SK-N-SH treated with all-trans-retinoic acid at 6 μM for 48 hours (cell line): ENCODE measurements at regions not wholly inside any gene's neighbourhood (a gene's known extent, or its start where the extent isn't known, plus 50 kb on each side); places are given as distances from the start of the nearest gene placed in this dataset.

Experiments
- ATAC-seq: fragments of 200-7000 bp; cut with Tn5 transposase; 3 replicates; pipeline ENCODE4 v1.9.1; 2020; ENCODE audit warnings: mild to moderate bottlenecking, moderate library complexity
- ARNTL ChIP-seq: fragments of 450-650 bp; formaldehyde crosslinking; IDR thresholded peaks from 2 replicates; pipeline ENCODE4 v1.5.0; 2020; ENCODE audit warnings: low read depth, mild to moderate bottlenecking, moderate library complexity, borderline replicate concordance
- BACH2 ChIP-seq: fragments of 250-450 bp; sonication (Bioruptor Pico); IDR thresholded peaks from 2 replicates; pipeline ENCODE4 v1.9.0; 2021; ENCODE audit warnings: mild to moderate bottlenecking, borderline replicate concordance
- CSDC2 ChIP-seq: fragments of 250-450 bp; sonication (Bioruptor Pico); IDR thresholded peaks from 2 replicates; pipeline ENCODE4 v1.5.0; 2020; ENCODE audit warnings: mild to moderate bottlenecking, moderate library complexity
- ESRRG ChIP-seq: fragments of 250-450 bp; sonication (Bioruptor Pico); IDR thresholded peaks from 2 replicates; pipeline ENCODE4 v1.6.1; 2021; ENCODE audit warnings: mild to moderate bottlenecking
- GLIS3 ChIP-seq: fragments of 250-450 bp; sonication (Bioruptor Pico); IDR thresholded peaks from 2 replicates; pipeline ENCODE4 v1.5.0; 2020; ENCODE audit warnings: mild to moderate bottlenecking, moderate library complexity
- ISL1 ChIP-seq: fragments of 250-450 bp; sonication (Bioruptor Pico); IDR thresholded peaks from 2 replicates; pipeline ENCODE4 v2.1.2; 2022; ENCODE audit warnings: mild to moderate bottlenecking, moderate library complexity
- OSR1 ChIP-seq: fragments of 250-450 bp; sonication (Bioruptor Pico); IDR thresholded peaks from 2 replicates; pipeline ENCODE4 v1.8.0; 2022; ENCODE audit warnings: moderate library complexity, mild to moderate bottlenecking, inconsistent platforms
- PPARA ChIP-seq: fragments of 250-450 bp; sonication (Bioruptor Pico); IDR thresholded peaks from 2 replicates; pipeline ENCODE4 v1.5.0; 2020; ENCODE audit warnings: mild to moderate bottlenecking, borderline replicate concordance
- RARB ChIP-seq: fragments of 250-450 bp; sonication (Bioruptor Pico); IDR thresholded peaks from 2 replicates; pipeline ENCODE4 v1.8.0; 2021; ENCODE audit warnings: mild to moderate bottlenecking, moderate library complexity
- SNAI2 ChIP-seq: fragments of 250-450 bp; sonication (Bioruptor Pico); IDR thresholded peaks from 2 replicates; pipeline ENCODE4 v1.5.0; 2020; ENCODE audit warnings: mild to moderate bottlenecking, moderate library complexity
- TCF4 ChIP-seq: fragments of 250-450 bp; sonication (Bioruptor Pico); IDR thresholded peaks from 2 replicates; pipeline ENCODE4 v1.8.0; 2021; ENCODE audit warnings: mild to moderate bottlenecking, moderate library complexity, borderline replicate concordance
- TOX ChIP-seq: fragments of 250-450 bp; sonication (Bioruptor Pico); IDR thresholded peaks from 2 replicates; pipeline ENCODE4 v1.8.0; 2021; ENCODE audit warnings: mild to moderate bottlenecking, moderate library complexity, borderline replicate concordance
- ZC3H10 ChIP-seq: fragments of 250-450 bp; sonication (Bioruptor Pico); IDR thresholded peaks from 2 replicates; pipeline ENCODE4 v1.5.1; 2021; ENCODE audit warnings: mild to moderate bottlenecking, moderate library complexity
- ZFP30 ChIP-seq: fragments of 450-650 bp; formaldehyde crosslinking; IDR thresholded peaks from 2 replicates; pipeline ENCODE4 v1.5.0; 2022; ENCODE audit warnings: mild to moderate bottlenecking, moderate library complexity
- ZNF565 ChIP-seq: fragments of 450-650 bp; formaldehyde crosslinking; conservative IDR thresholded peaks from 2 replicates; pipeline ENCODE4 v1.5.0; 2020; ENCODE audit warnings: low read depth, mild to moderate bottlenecking, moderate library complexity
- ZNF70 ChIP-seq: fragments of 450-650 bp; formaldehyde crosslinking; IDR thresholded peaks from 2 replicates; pipeline ENCODE4 v1.5.0; 2020; ENCODE audit warnings: mild to moderate bottlenecking, moderate library complexity
- TF ChIP-seq, protein P1 (sequence below): fragments of 250-450 bp; sonication (Bioruptor Pico); IDR thresholded peaks from 2 replicates; pipeline ENCODE4 v1.5.1; 2020; ENCODE audit warnings: low read depth, mild to moderate bottlenecking, moderate library complexity
- TF ChIP-seq, protein P2 (sequence below): fragments of 250-450 bp; sonication (Bioruptor Pico); IDR thresholded peaks from 2 replicates; pipeline ENCODE4 v1.5.1; 2021; ENCODE audit warnings: mild to moderate bottlenecking, moderate library complexity
- TF ChIP-seq, protein P3 (sequence below): fragments of 250-450 bp; sonication (Bioruptor Pico); IDR thresholded peaks from 2 replicates; pipeline ENCODE4 v1.5.0; 2020; ENCODE audit warnings: mild to moderate bottlenecking, moderate library complexity
- TF ChIP-seq, protein P4 (sequence below): fragments of 250-450 bp; sonication (Bioruptor Pico); IDR thresholded peaks from 2 replicates; pipeline ENCODE4 v1.8.0; 2020; ENCODE audit warnings: mild to moderate bottlenecking, moderate library complexity, borderline replicate concordance
- TF ChIP-seq, protein P5 (sequence below): fragments of 250-450 bp; sonication (Bioruptor Pico); IDR thresholded peaks from 2 replicates; pipeline ENCODE4 v1.8.0; 2021; ENCODE audit warnings: low read depth, mild to moderate bottlenecking, moderate library complexity, borderline replicate concordance

DNA sequence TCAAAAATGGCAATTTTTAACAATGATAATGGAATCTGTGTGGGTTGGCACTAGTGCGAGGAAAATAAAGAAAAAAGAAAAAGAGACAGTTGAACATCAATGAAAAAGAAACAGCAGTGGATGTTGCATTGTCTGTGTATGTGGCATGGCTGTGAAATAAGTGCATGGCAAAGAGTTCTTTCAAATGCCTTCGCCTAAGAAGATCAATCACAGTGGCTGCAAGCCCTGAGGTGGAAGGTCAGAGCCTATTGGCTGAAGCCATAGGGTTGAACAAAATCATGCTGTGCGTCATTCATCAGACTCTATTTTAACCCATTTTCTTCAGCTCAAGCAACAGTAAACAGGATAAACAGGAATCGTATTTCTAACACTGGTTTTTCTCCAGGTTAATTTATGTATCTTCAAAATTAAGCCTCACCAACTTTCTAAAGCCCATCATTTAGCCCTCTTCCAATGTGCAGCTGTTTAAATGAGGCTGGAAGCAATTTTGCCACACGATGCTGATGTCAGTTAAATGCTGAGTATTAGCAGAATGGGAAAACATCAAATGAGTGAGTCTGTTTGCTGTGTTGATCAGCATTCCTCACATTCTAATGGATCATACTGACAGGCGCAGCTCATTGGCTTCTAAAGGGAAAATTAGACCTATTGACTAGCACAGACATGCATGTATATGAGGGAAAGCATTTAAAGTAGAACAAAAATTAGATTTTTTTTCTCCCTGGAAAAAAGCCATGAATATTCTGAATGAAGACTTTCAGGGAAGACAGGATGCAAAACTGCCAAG lies 955.9 kb upstream of the EYS start:
- no peak for ATAC-seq
- TF ChIP-seq ZNF70 (CRISPR knock-in tag) (no peak), OSR1 (CRISPR knock-in tag) (no peak), ESRRG (CRISPR knock-in tag) (no peak), GLIS3 (no peak), CSDC2 (CRISPR knock-in tag) (no peak)
- TF ChIP-seq, protein P1, sequence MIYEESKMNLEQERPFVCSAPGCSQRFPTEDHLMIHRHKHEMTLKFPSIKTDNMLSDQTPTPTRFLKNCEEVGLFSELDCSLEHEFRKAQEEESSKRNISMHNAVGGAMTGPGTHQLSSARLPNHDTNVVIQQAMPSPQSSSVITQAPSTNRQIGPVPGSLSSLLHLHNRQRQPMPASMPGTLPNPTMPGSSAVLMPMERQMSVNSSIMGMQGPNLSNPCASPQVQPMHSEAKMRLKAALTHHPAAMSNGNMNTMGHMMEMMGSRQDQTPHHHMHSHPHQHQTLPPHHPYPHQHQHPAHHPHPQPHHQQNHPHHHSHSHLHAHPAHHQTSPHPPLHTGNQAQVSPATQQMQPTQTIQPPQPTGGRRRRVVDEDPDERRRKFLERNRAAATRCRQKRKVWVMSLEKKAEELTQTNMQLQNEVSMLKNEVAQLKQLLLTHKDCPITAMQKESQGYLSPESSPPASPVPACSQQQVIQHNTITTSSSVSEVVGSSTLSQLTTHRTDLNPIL (CRISPR knock-in tag) = no peak
- TF ChIP-seq, protein P2, sequence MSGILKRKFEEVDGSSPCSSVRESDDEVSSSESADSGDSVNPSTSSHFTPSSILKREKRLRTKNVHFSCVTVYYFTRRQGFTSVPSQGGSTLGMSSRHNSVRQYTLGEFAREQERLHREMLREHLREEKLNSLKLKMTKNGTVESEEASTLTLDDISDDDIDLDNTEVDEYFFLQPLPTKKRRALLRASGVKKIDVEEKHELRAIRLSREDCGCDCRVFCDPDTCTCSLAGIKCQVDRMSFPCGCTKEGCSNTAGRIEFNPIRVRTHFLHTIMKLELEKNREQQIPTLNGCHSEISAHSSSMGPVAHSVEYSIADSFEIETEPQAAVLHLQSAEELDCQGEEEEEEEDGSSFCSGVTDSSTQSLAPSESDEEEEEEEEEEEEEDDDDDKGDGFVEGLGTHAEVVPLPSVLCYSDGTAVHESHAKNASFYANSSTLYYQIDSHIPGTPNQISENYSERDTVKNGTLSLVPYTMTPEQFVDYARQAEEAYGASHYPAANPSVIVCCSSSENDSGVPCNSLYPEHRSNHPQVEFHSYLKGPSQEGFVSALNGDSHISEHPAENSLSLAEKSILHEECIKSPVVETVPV (CRISPR knock-in tag) = no peak
- TF ChIP-seq, protein P3, sequence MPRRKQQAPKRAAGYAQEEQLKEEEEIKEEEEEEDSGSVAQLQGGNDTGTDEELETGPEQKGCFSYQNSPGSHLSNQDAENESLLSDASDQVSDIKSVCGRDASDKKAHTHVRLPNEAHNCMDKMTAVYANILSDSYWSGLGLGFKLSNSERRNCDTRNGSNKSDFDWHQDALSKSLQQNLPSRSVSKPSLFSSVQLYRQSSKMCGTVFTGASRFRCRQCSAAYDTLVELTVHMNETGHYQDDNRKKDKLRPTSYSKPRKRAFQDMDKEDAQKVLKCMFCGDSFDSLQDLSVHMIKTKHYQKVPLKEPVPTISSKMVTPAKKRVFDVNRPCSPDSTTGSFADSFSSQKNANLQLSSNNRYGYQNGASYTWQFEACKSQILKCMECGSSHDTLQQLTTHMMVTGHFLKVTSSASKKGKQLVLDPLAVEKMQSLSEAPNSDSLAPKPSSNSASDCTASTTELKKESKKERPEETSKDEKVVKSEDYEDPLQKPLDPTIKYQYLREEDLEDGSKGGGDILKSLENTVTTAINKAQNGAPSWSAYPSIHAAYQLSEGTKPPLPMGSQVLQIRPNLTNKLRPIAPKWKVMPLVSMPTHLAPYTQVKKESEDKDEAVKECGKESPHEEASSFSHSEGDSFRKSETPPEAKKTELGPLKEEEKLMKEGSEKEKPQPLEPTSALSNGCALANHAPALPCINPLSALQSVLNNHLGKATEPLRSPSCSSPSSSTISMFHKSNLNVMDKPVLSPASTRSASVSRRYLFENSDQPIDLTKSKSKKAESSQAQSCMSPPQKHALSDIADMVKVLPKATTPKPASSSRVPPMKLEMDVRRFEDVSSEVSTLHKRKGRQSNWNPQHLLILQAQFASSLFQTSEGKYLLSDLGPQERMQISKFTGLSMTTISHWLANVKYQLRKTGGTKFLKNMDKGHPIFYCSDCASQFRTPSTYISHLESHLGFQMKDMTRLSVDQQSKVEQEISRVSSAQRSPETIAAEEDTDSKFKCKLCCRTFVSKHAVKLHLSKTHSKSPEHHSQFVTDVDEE (CRISPR knock-in tag) = no peak

DNA sequence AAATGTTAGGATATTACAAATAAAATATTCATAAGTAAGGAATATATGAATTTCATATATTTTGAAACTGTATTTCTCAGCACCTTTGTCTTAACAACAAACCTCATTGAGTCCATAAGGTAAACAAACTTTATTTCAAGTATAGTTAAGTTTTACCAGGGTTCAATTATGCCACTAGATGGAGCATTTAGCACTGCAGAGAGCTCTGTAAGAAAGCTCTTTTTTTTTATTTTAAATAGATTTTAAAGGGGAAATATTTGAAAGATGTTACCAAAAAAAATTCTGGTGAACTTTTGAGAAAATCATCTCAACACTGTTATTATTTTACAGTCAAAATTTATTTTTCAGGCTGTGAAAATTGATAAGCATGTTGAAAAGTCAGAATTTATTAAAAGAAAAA lies 955.2 kb upstream of the EYS start:
- TF ChIP-seq OSR1 (CRISPR knock-in tag) = no peak
- TF ChIP-seq GLIS3 = no peak
- TF ChIP-seq, protein P4, sequence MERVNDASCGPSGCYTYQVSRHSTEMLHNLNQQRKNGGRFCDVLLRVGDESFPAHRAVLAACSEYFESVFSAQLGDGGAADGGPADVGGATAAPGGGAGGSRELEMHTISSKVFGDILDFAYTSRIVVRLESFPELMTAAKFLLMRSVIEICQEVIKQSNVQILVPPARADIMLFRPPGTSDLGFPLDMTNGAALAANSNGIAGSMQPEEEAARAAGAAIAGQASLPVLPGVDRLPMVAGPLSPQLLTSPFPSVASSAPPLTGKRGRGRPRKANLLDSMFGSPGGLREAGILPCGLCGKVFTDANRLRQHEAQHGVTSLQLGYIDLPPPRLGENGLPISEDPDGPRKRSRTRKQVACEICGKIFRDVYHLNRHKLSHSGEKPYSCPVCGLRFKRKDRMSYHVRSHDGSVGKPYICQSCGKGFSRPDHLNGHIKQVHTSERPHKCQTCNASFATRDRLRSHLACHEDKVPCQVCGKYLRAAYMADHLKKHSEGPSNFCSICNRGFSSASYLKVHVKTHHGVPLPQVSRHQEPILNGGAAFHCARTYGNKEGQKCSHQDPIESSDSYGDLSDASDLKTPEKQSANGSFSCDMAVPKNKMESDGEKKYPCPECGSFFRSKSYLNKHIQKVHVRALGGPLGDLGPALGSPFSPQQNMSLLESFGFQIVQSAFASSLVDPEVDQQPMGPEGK (CRISPR knock-in tag) = no peak
- TF ChIP-seq ZNF565 = no peak
- no peak for TF ChIP-seq ZC3H10 (CRISPR knock-in tag)
- no peak for TF ChIP-seq ESRRG (CRISPR knock-in tag)
- TF ChIP-seq PPARA (CRISPR knock-in tag) = no peak
- TF ChIP-seq ARNTL = no peak
- TF ChIP-seq SNAI2 (CRISPR knock-in tag) = no peak
- TF ChIP-seq ZNF70 (CRISPR knock-in tag) = no peak
- TF ChIP-seq ZFP30 (CRISPR knock-in tag) = no peak
- no peak for TF ChIP-seq TCF4 (CRISPR knock-in tag)
- no peak for ATAC-seq

DNA sequence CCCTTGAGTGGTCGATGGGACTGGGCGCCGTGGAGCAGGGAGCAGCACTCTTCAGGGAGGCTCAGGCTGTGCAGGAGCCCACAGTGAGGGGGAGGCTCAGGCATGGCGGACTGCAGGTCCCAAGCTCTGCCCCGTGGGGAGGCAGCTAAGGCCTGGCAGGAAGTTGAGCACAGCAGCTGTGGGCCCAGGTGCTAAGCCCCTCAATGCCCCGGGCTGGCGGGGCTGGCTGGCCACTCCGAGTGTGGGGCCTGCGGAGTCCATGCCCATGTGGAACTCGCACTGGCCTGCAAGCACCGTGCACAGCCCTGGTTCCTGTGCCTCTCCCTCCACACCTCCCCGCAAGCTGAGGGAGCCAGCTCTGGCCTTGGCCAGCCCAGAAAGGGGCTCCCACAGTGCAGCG lies 948.4 kb upstream of the EYS start:
- ATAC-seq = no peak
- TF ChIP-seq, protein P5, sequence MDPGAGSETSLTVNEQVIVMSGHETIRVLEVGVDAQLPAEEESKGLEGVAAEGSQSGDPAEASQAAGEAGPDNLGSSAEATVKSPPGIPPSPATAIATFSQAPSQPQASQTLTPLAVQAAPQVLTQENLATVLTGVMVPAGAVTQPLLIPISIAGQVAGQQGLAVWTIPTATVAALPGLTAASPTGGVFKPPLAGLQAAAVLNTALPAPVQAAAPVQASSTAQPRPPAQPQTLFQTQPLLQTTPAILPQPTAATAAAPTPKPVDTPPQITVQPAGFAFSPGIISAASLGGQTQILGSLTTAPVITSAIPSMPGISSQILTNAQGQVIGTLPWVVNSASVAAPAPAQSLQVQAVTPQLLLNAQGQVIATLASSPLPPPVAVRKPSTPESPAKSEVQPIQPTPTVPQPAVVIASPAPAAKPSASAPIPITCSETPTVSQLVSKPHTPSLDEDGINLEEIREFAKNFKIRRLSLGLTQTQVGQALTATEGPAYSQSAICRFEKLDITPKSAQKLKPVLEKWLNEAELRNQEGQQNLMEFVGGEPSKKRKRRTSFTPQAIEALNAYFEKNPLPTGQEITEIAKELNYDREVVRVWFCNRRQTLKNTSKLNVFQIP (CRISPR knock-in tag) = no peak
- TF ChIP-seq TCF4 (CRISPR knock-in tag) (no peak), ZNF70 (CRISPR knock-in tag) (no peak), SNAI2 (CRISPR knock-in tag) (no peak), ESRRG (CRISPR knock-in tag) (no peak), CSDC2 (CRISPR knock-in tag) (no peak), ISL1 (CRISPR knock-in tag) (no peak), OSR1 (CRISPR knock-in tag) (no peak), ZFP30 (CRISPR knock-in tag) (no peak), BACH2 (CRISPR knock-in tag) (no peak), TOX (CRISPR knock-in tag) (no peak), RARB (CRISPR knock-in tag) (no peak)
- TF ChIP-seq, protein P3 (CRISPR knock-in tag) = no peak
- TF ChIP-seq, protein P1 (CRISPR knock-in tag) = no peak
- TF ChIP-seq, protein P2 (CRISPR knock-in tag) = no peak
